Activated CD4-positive, alpha-beta T cell treated with anti-CD3 and anti-CD28 coated beads, Interleukin-2, amount 10 ng/mL, durations not matched to agents 7 days and 5 days (primary cell): ENCODE measurements at regions not wholly inside any gene's neighbourhood (a gene's known extent, or its start where the extent isn't known, plus 50 kb on each side); places are given as distances from the start of the nearest gene placed in this dataset.

Source experiments
- CTCF ChIA-PET: fragments of 350-600 bp; sonication (Branson Sonifier 250); formaldehyde crosslinking; loops from one replicate; lab custom pipeline; 2021; ENCODE audit warnings: antibody characterized with exemption; lab: Charles Lee
- POLR2A ChIA-PET: fragments of 350-600 bp; sonication (Branson Sonifier 250); formaldehyde crosslinking; loops from one replicate; lab custom pipeline; 2021; ENCODE audit warnings: antibody characterized with exemption; lab: Charles Lee
- DNase-seq: peaks from one replicate; pipeline ENCODE4 v3.0.0-alpha.2; 2020
- H3K27ac Mint-ChIP-seq: one replicate; pipeline ENCODE4 v1.8.0; 2021; ENCODE audit warnings: mild to moderate bottlenecking, moderate library complexity, mixed read lengths
- H3K27me3 Mint-ChIP-seq: one replicate; pipeline ENCODE4 v1.8.0; 2021; ENCODE audit warnings: mixed read lengths
- H3K36me3 Mint-ChIP-seq: one replicate; pipeline ENCODE4 v1.8.0; 2021; ENCODE audit warnings: low read depth, mixed read lengths
- H3K4me1 Mint-ChIP-seq: one replicate; pipeline ENCODE4 v1.8.0; 2021; ENCODE audit warnings: mixed read lengths
- H3K4me3 Mint-ChIP-seq: one replicate; pipeline ENCODE4 v1.8.0; 2021; ENCODE audit warnings: mild to moderate bottlenecking, moderate library complexity, mixed read lengths
- H3K9me3 Mint-ChIP-seq: one replicate; pipeline ENCODE4 v1.8.0; 2021; ENCODE audit warnings: mixed read lengths

GRCh38 chr18:27695503-27695902, 481.4 kb downstream of the CDH2 start:
- no peaks in the 10 kb centered on the region for H3K4me1 Mint-ChIP-seq
- H3K4me3 Mint-ChIP-seq = no peak overlapping the region
- POLR2A ChIA-PET = no interaction called here
- CTCF ChIA-PET = no interaction called here
- no peaks in the 10 kb centered on the region for H3K36me3 Mint-ChIP-seq
- no peak for DNase-seq
- no peak overlapping the region for H3K27ac Mint-ChIP-seq
- peaks cover 5% of the 10 kb centered on the region for H3K9me3 Mint-ChIP-seq
- no peaks in the 10 kb centered on the region for H3K27me3 Mint-ChIP-seq

- no peak for DNase-seq
- Mint-ChIP-seq H3K4me3 (no peak overlapping the region), H3K27ac (no peak overlapping the region), H3K4me1 (no peaks in the 10 kb centered on the region), H3K27me3 (no peaks in the 10 kb centered on the region), H3K36me3 (no peaks in the 10 kb centered on the region), H3K9me3 (peaks cover 4% of the 10 kb centered on the region)
- ChIA-PET POLR2A (no interaction called here), CTCF (no interaction called here)
Observed at GRCh38 chr18:27695052-27695451, 481.9 kb downstream of the CDH2 start.

- no peak overlapping the region for H3K27ac Mint-ChIP-seq
- ChIA-PET CTCF (interaction anchor here (0.6 kb wide), 1 partner anchor 1906 kb away, joined by 5 read pairs; no protein-coding TSS in a partner anchor), POLR2A (no interaction called here)
- H3K4me1 Mint-ChIP-seq = no peaks in the 10 kb centered on the region
- H3K36me3 Mint-ChIP-seq = no peaks in the 10 kb centered on the region
- H3K4me3 Mint-ChIP-seq = no peak overlapping the region
- H3K27me3 Mint-ChIP-seq = no peaks in the 10 kb centered on the region
- DNase-seq = no peak
- H3K9me3 Mint-ChIP-seq = peaks cover 9% of the 10 kb centered on the region
Observed at GRCh38 chr18:27688581-27688980, 488.3 kb downstream of the CDH2 start.

- Mint-ChIP-seq H3K4me1 (no peaks in the 10 kb centered on the region), H3K36me3 (no peaks in the 10 kb centered on the region)
Observed at GRCh38 chr18:27687351-27687979, 489.5 kb downstream of the CDH2 start.

GRCh38 chr18:27685807-27686412, 491.0 kb downstream of the CDH2 start:
- ChIA-PET CTCF (no interaction called here), POLR2A (no interaction called here)
- Mint-ChIP-seq H3K27ac (no peak overlapping the region), H3K4me1 (no peaks in the 10 kb centered on the region), H3K4me3 (no peak overlapping the region), H3K27me3 (no peaks in the 10 kb centered on the region), H3K36me3 (no peaks in the 10 kb centered on the region), H3K9me3 (peaks cover 5% of the 10 kb centered on the region)
- DNase-seq = peak; percentile 6

More at GRCh38 chr18:27687351-27687979, 489.5 kb downstream of the CDH2 start:
- ChIA-PET POLR2A (no interaction called here), CTCF (no interaction called here)
- DNase-seq = no peak
- Mint-ChIP-seq H3K9me3 (peaks cover 5% of the 10 kb centered on the region), H3K27ac (no peak overlapping the region), H3K4me3 (no peak overlapping the region), H3K27me3 (no peaks in the 10 kb centered on the region)

- Mint-ChIP-seq H3K9me3 (peaks cover 5% of the 10 kb centered on the region), H3K4me1 (no peaks in the 10 kb centered on the region), H3K36me3 (no peaks in the 10 kb centered on the region), H3K27me3 (no peaks in the 10 kb centered on the region), H3K27ac (no peak overlapping the region), H3K4me3 (no peak overlapping the region)
- ChIA-PET CTCF (interaction anchor here (1.3 kb wide), 1 partner anchor 11 kb away, joined by 4 read pairs; no protein-coding TSS in a partner anchor), POLR2A (no interaction called here)
- no peak for DNase-seq
Observed at GRCh38 chr18:27685091-27685490, 491.8 kb downstream of the CDH2 start.

- CTCF ChIA-PET = interaction anchor here (1.1 kb wide), 1 partner anchor 10 kb away, joined by 4 read pairs; no protein-coding TSS in a partner anchor
- H3K4me3 Mint-ChIP-seq = no peak overlapping the region
Observed at GRCh38 chr18:27674411-27674810, 489.3 kb upstream of the CHST9 start.

GRCh38 chr18:27673861-27674260, 488.8 kb upstream of the CHST9 start:
- Mint-ChIP-seq H3K27ac (no peak overlapping the region), H3K4me1 (no peaks in the 10 kb centered on the region), H3K4me3 (no peak overlapping the region), H3K27me3 (no peaks in the 10 kb centered on the region), H3K36me3 (no peaks in the 10 kb centered on the region), H3K9me3 (peaks cover 5% of the 10 kb centered on the region)
- no peak for DNase-seq
- POLR2A ChIA-PET = no interaction called here
- CTCF ChIA-PET = interaction anchor here (1.1 kb wide), 1 partner anchor 11 kb away, joined by 4 read pairs; no protein-coding TSS in a partner anchor

More at GRCh38 chr18:27674411-27674810, 489.3 kb upstream of the CHST9 start:
- H3K36me3 Mint-ChIP-seq = no peaks in the 10 kb centered on the region
- H3K4me1 Mint-ChIP-seq = no peaks in the 10 kb centered on the region
- H3K27me3 Mint-ChIP-seq = no peaks in the 10 kb centered on the region
- H3K9me3 Mint-ChIP-seq = peaks cover 5% of the 10 kb centered on the region
- POLR2A ChIA-PET = no interaction called here
- H3K27ac Mint-ChIP-seq = no peak overlapping the region
- no peak for DNase-seq

- Mint-ChIP-seq H3K27me3 (no peaks in the 10 kb centered on the region), H3K36me3 (no peaks in the 10 kb centered on the region), H3K27ac (no peak overlapping the region), H3K4me1 (no peaks in the 10 kb centered on the region), H3K9me3 (peaks cover 5% of the 10 kb centered on the region), H3K4me3 (no peak overlapping the region)
- no peak for DNase-seq
- ChIA-PET CTCF (no interaction called here), POLR2A (no interaction called here)
Observed at GRCh38 chr18:27668158-27668557, 483.1 kb upstream of the CHST9 start.

- Mint-ChIP-seq H3K27me3 (no peaks in the 10 kb centered on the region), H3K27ac (no peak overlapping the region), H3K36me3 (no peaks in the 10 kb centered on the region), H3K4me1 (no peaks in the 10 kb centered on the region), H3K9me3 (peaks cover 2% of the 10 kb centered on the region), H3K4me3 (no peak overlapping the region)
- DNase-seq = no peak
- POLR2A ChIA-PET = no interaction called here
- CTCF ChIA-PET = no interaction called here
Observed at GRCh38 chr18:27667064-27667463, 482.0 kb upstream of the CHST9 start.

- Mint-ChIP-seq H3K36me3 (no peaks in the 10 kb centered on the region), H3K4me1 (no peaks in the 10 kb centered on the region), H3K27me3 (no peaks in the 10 kb centered on the region), H3K4me3 (no peak overlapping the region), H3K27ac (no peak overlapping the region), H3K9me3 (peaks cover 2% of the 10 kb centered on the region)
- DNase-seq = no peak
- CTCF ChIA-PET = no interaction called here
- POLR2A ChIA-PET = no interaction called here
Observed at GRCh38 chr18:27666016-27666415, 480.9 kb upstream of the CHST9 start.

- POLR2A ChIA-PET = no interaction called here
- CTCF ChIA-PET = no interaction called here
- no peaks in the 10 kb centered on the region for H3K9me3 Mint-ChIP-seq
- no peaks in the 10 kb centered on the region for H3K4me1 Mint-ChIP-seq
- no peak for DNase-seq
- H3K36me3 Mint-ChIP-seq = no peaks in the 10 kb centered on the region
- no peak overlapping the region for H3K4me3 Mint-ChIP-seq
- no peak overlapping the region for H3K27ac Mint-ChIP-seq
- no peaks in the 10 kb centered on the region for H3K27me3 Mint-ChIP-seq
Observed at GRCh38 chr18:27665264-27665799, 480.2 kb upstream of the CHST9 start.

- POLR2A ChIA-PET = no interaction called here
- no peak overlapping the region for H3K4me3 Mint-ChIP-seq
- H3K9me3 Mint-ChIP-seq = no peaks in the 10 kb centered on the region
- no peaks in the 10 kb centered on the region for H3K4me1 Mint-ChIP-seq
- CTCF ChIA-PET = no interaction called here
- DNase-seq = no peak
- H3K36me3 Mint-ChIP-seq = no peaks in the 10 kb centered on the region
- H3K27ac Mint-ChIP-seq = no peak overlapping the region
- no peaks in the 10 kb centered on the region for H3K27me3 Mint-ChIP-seq
Observed at GRCh38 chr18:27662949-27663348, 477.8 kb upstream of the CHST9 start.
